ENCODE measurements at regions not wholly inside any gene's neighbourhood (a gene's known extent, or its start where the extent isn't known, plus 50 kb on each side); places are given as distances from the start of the nearest gene placed in this dataset.

DNA sequence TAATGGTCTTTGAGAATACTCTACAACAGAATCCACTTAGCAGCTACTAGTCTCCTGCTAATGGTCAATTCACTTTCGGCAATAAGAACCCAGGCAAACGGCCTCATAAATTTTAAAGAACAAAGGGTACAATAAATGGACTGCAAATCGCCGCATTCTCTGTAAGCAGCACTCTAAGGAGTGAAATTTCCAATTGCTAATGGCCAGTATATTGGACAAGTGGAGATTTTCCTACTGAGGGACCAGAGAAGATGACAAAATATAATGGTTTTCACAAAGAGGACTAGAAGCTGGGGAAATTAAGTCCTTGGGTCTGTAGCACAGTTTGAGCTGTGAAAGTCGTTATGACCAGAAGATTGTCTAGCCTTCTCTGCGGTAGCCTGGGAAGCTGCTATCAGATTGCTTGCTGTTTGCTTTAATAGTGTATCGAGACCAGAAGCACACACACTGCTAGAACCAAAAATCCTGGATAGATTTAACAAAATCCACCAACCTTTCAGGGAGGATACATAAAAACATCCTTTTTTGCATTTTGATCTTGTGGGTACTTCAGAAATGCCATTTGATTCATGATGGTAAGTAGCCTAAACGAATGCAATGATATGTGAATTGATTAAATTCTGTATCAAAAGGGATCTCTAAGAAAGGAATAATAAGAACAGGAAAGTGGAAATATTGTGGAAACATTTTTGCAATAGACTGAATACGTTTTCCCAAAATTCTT, 53.6 kb upstream of the ATP8B1 start:
- intact Hi-C loops (cut with micrococcal nuclease), result no loop called here
- H3K4me1 ChIP-seq (ENCODE audit: insufficient read depth, low read length), result no peaks in the 10 kb centered on the region
- H3K36me3 Mint-ChIP-seq, result no peaks in the 10 kb centered on the region
- H3K4me3 Mint-ChIP-seq, result no peak overlapping the region
- H3K4me3 ChIP-seq (ENCODE audit: low read length in 2 of 2), result no peak overlapping the region
- ChIA-PET POLR2A (ENCODE audit: partially characterized antibody) (no interaction called here), CTCF (ENCODE audit: partially characterized antibody) (no interaction called here)
- peaks cover 0 to 5% of the 10 kb centered on the region in 2 donors for H3K27me3 Mint-ChIP-seq
- DNase-seq, result no peak
- H3K36me3 ChIP-seq (ENCODE audit: insufficient read depth, low read length), result no peaks in the 10 kb centered on the region
- H3K9me3 Mint-ChIP-seq, result peaks cover 0 to 6% (median 0%) of the 10 kb centered on the region in 8 donors
- no peak overlapping the region for H3K27ac ChIP-seq (ENCODE audit: low read depth, low read length)
- no peak overlapping the region for H3K27ac Mint-ChIP-seq
- no peaks in the 10 kb centered on the region for H3K27me3 ChIP-seq (ENCODE audit: insufficient read depth, low read length)
- H3K4me1 Mint-ChIP-seq, result no peaks in the 10 kb centered on the region
- H3K9me3 ChIP-seq (ENCODE audit: control insufficient read depth in 1 of 2, low read length in 2 of 2), result no peaks in the 10 kb centered on the region

DNA sequence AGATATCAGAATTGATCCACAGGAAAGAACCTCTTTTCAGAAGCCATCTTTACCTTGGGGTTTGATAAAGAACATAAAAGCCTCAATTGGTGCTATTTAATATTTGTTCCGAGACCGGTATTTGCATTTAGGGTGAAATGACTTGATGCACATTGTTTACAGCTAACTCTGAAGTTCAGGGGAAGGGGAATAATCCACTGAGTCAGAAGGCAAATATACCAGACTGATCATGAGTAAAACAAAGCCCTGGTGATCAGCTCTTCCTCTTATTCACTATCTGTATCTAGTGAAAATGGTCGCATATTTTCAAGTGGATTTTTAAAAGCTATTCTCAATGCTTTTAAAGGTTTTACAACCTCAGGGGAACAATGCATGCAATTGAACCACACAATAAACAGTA, 53.0 kb upstream of the ATP8B1 start:
- H3K36me3 Mint-ChIP-seq, result no peaks in the 10 kb centered on the region
- no peak overlapping the region for H3K27ac ChIP-seq (ENCODE audit: low read depth, low read length)
- peaks cover 0 to 6% (median 0%) of the 10 kb centered on the region in 8 donors for H3K9me3 Mint-ChIP-seq
- H3K4me3 ChIP-seq (ENCODE audit: low read length in 2 of 2), result no peak overlapping the region
- H3K4me1 ChIP-seq (ENCODE audit: insufficient read depth, low read length), result no peaks in the 10 kb centered on the region
- no peak overlapping the region for H3K27ac Mint-ChIP-seq
- CTCF ChIA-PET (ENCODE audit: partially characterized antibody), result no interaction called here
- intact Hi-C loops (cut with micrococcal nuclease), result no loop called here
- DNase-seq, result no peak
- no peaks in the 10 kb centered on the region for H3K9me3 ChIP-seq (ENCODE audit: control insufficient read depth in 1 of 2, low read length in 2 of 2)
- no peaks in the 10 kb centered on the region for H3K4me1 Mint-ChIP-seq
- POLR2A ChIA-PET (ENCODE audit: partially characterized antibody), result no interaction called here
- H3K4me3 Mint-ChIP-seq, result no peak overlapping the region
- H3K36me3 ChIP-seq (ENCODE audit: insufficient read depth, low read length), result no peaks in the 10 kb centered on the region
- peaks cover 0 to 4% of the 10 kb centered on the region in 2 donors for H3K27me3 Mint-ChIP-seq
- no peaks in the 10 kb centered on the region for H3K27me3 ChIP-seq (ENCODE audit: insufficient read depth, low read length)

DNA sequence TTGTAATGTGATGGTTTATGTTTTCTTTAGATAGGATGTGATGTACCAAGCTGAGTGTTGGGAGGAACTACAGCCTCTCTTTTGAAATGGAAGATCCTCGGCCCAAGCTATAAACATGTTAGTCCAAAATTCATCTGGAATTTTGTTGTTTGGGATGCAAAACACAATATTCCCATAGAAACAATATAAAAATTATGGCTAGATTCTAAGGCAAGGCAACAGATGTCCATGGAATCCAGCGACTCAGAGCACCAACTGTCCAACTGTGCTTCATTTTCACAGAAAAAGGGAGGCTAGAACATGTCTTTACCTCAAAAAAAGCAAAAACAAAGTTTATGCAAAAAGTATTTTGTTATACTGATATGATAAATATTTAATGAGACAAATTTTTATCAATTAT, 52.4 kb upstream of the ATP8B1 start:
- no peak overlapping the region for H3K4me3 Mint-ChIP-seq
- peaks cover 0 to 4% of the 10 kb centered on the region in 2 donors for H3K27me3 Mint-ChIP-seq
- Histone ChIP-seq H3K36me3 (ENCODE audit: insufficient read depth, low read length) (no peaks in the 10 kb centered on the region), H3K4me1 (ENCODE audit: insufficient read depth, low read length) (no peaks in the 10 kb centered on the region), H3K27ac (ENCODE audit: low read depth, low read length) (no peak overlapping the region), H3K27me3 (ENCODE audit: insufficient read depth, low read length) (no peaks in the 10 kb centered on the region), H3K9me3 (ENCODE audit: control insufficient read depth in 1 of 2, low read length in 2 of 2) (no peaks in the 10 kb centered on the region), H3K4me3 (ENCODE audit: low read length in 2 of 2) (no peak overlapping the region)
- H3K36me3 Mint-ChIP-seq, result no peaks in the 10 kb centered on the region
- H3K9me3 Mint-ChIP-seq, result peaks cover 0 to 6% (median 0%) of the 10 kb centered on the region in 8 donors
- ChIA-PET CTCF (ENCODE audit: partially characterized antibody) (no interaction called here), POLR2A (ENCODE audit: partially characterized antibody) (no interaction called here)
- no peak overlapping the region for H3K27ac Mint-ChIP-seq
- intact Hi-C loops (cut with micrococcal nuclease), result no loop called here
- no peak for DNase-seq
- no peaks in the 10 kb centered on the region for H3K4me1 Mint-ChIP-seq

DNA sequence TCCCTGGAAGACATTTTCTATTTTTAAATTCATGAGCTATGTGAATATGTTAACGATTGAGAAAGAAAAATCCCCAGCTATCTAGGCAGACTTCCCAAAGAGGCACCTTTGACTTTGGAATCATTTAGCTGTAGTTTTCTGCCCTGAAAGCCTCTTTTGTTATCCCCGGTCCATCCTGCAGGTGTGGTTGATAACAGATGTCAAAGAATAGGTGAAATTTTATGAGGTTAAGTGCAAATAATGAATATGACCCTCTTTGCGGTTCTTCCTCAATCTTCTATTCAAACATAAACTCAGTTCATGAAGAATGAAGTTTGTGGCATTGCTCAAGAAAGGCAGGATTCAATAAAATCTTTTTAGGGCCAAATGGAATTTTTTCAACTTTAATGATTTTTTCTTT, 51.6 kb upstream of the ATP8B1 start:
- H3K4me1 ChIP-seq (ENCODE audit: insufficient read depth, low read length), result no peaks in the 10 kb centered on the region
- no peaks in the 10 kb centered on the region for H3K27me3 ChIP-seq (ENCODE audit: insufficient read depth, low read length)
- no peaks in the 10 kb centered on the region for H3K36me3 ChIP-seq (ENCODE audit: insufficient read depth, low read length)
- no peaks in the 10 kb centered on the region for H3K9me3 ChIP-seq (ENCODE audit: control insufficient read depth in 1 of 2, low read length in 2 of 2)
- CTCF ChIA-PET (ENCODE audit: partially characterized antibody), result no interaction called here
- no peaks in the 10 kb centered on the region for H3K4me1 Mint-ChIP-seq
- intact Hi-C loops (cut with micrococcal nuclease), result no loop called here
- H3K4me3 Mint-ChIP-seq, result no peak overlapping the region
- peaks cover 0 to 6% (median 0%) of the 10 kb centered on the region in 8 donors for H3K9me3 Mint-ChIP-seq
- H3K27ac Mint-ChIP-seq, result no peak overlapping the region
- DNase-seq, result no peak
- no peaks in the 10 kb centered on the region for H3K36me3 Mint-ChIP-seq
- POLR2A ChIA-PET (ENCODE audit: partially characterized antibody), result no interaction called here
- no peak overlapping the region for H3K27ac ChIP-seq (ENCODE audit: low read depth, low read length)
- peaks cover 0 to 4% of the 10 kb centered on the region in 2 donors for H3K27me3 Mint-ChIP-seq
- H3K4me3 ChIP-seq (ENCODE audit: low read length in 2 of 2), result no peak overlapping the region

DNA sequence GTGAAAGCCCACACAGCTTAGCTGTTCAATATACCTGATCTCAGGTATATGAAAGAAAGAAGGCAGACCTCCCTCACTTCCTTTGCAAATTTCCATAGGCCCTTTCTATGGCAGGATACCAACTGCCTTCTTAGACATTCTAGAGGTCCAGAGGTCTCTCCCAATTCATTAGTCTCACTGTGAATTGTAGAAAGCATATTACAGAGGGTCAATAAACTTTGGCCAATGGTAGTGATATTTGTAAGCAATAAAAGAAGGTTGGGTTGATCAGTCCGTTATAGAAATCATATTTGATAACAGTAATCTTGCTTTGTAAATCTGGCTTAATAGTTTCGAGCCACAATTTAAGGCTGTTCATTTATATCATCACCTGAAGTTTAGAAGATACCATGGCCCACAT, 50.7 kb upstream of the ATP8B1 start:
- Mint-ChIP-seq H3K9me3 (peaks cover 0 to 6% (median 0%) of the 10 kb centered on the region in 8 donors), H3K36me3 (no peaks in the 10 kb centered on the region), H3K27ac (no peak overlapping the region), H3K4me3 (no peak overlapping the region), H3K4me1 (no peaks in the 10 kb centered on the region), H3K27me3 (peaks cover 0 to 4% of the 10 kb centered on the region in 2 donors)
- intact Hi-C loops (cut with micrococcal nuclease), result no loop called here
- ChIA-PET CTCF (ENCODE audit: partially characterized antibody) (no interaction called here), POLR2A (ENCODE audit: partially characterized antibody) (no interaction called here)
- H3K9me3 ChIP-seq (ENCODE audit: control insufficient read depth in 1 of 2, low read length in 2 of 2), result no peaks in the 10 kb centered on the region
- H3K4me1 ChIP-seq (ENCODE audit: insufficient read depth, low read length), result no peaks in the 10 kb centered on the region
- no peaks in the 10 kb centered on the region for H3K27me3 ChIP-seq (ENCODE audit: insufficient read depth, low read length)
- no peak overlapping the region for H3K27ac ChIP-seq (ENCODE audit: low read depth, low read length)
- H3K36me3 ChIP-seq (ENCODE audit: insufficient read depth, low read length), result no peaks in the 10 kb centered on the region
- H3K4me3 ChIP-seq (ENCODE audit: low read length in 2 of 2), result no peak overlapping the region
- DNase-seq, result no peak

DNA sequence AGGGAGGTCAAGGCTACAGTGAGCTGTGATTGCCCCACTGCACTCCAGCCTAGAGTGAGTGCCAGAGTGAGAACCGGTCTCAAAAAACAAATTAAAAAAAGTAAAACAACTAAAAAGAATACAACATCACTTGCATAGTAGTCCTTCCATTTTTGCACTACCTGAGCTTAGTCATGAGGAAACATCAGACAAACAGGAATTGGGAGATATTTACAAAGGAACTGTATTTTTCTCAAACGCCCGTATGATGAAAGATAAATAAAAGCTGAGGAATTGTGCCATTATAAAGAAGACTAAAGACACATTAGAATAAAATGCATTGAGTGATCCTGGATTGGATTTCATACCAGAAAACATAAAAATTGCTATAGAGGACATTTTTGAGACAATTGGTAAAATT, 50.0 kb upstream of the ATP8B1 start:
- POLR2A ChIA-PET (ENCODE audit: partially characterized antibody), result no interaction called here
- H3K27ac ChIP-seq (ENCODE audit: low read depth, low read length), result no peak overlapping the region
- peaks cover 0 to 6% (median 0%) of the 10 kb centered on the region in 8 donors for H3K9me3 Mint-ChIP-seq
- H3K27me3 Mint-ChIP-seq, result peaks cover 0 to 4% of the 10 kb centered on the region in 2 donors
- no peak overlapping the region for H3K27ac Mint-ChIP-seq
- DNase-seq, result no peak
- intact Hi-C loops (cut with micrococcal nuclease), result no loop called here
- H3K4me1 ChIP-seq (ENCODE audit: insufficient read depth, low read length), result no peaks in the 10 kb centered on the region
- no peaks in the 10 kb centered on the region for H3K9me3 ChIP-seq (ENCODE audit: control insufficient read depth in 1 of 2, low read length in 2 of 2)
- H3K4me3 ChIP-seq (ENCODE audit: low read length in 2 of 2), result no peak overlapping the region
- H3K36me3 Mint-ChIP-seq, result no peaks in the 10 kb centered on the region
- no peaks in the 10 kb centered on the region for H3K36me3 ChIP-seq (ENCODE audit: insufficient read depth, low read length)
- no peak overlapping the region for H3K4me3 Mint-ChIP-seq
- no peaks in the 10 kb centered on the region for H3K27me3 ChIP-seq (ENCODE audit: insufficient read depth, low read length)
- H3K4me1 Mint-ChIP-seq, result no peaks in the 10 kb centered on the region
- CTCF ChIA-PET (ENCODE audit: partially characterized antibody), result no interaction called here
